Gastrocnemius medialis (tissue), 4 donors: ENCODE measurements at regions not wholly inside any gene's neighbourhood (a gene's known extent, or its start where the extent isn't known, plus 50 kb on each side); places are given as distances from the start of the nearest gene placed in this dataset.

Experiments used
- POLR2A ChIP-seq, 2 donors: fragments of 450-650 bp; IDR thresholded peaks; one replicate each; pipeline ENCODE4 v1.6.1; 2017; ENCODE audit warnings: antibody characterized with exemption in 2 of 2, mild to moderate bottlenecking in 2 of 2, moderate library complexity in 2 of 2
- TF ChIP-seq, protein P1 (sequence below), 5 experiments: fragments of 450-650 bp in 3 of 5; fragments of 200-600 bp in 2 of 5; sonication (generic) in 2 of 5; IDR thresholded peaks in 4 of 5; conservative IDR thresholded peaks in 1 of 5; 1 replicate in 4 of 5; 2 replicates in 1 of 5; pipeline ENCODE4 v1.5.1; 2016 to 2019; ENCODE audit warnings: antibody characterized with exemption in 5 of 5, mild to moderate bottlenecking in 3 of 5, moderate library complexity in 3 of 5

DNA sequence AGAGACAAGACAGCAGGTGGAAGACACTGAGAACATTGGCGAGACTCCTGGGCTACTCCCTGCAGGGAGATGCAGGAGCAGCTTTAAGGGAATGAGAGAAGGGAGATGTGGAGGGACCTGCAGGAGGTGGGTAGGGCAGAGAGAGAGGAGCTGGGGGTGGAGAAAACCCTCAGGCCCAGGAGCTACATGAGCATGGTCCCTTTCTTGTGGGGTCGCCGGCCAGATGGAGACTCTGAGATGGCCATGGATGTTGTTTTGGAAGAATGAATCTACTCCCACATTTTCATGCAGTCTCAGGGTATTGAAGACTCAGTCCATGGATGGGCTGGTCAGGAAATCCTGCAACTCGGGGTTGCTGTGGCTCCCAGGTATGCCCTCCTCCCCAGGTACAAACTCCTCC is 1381.9 kb downstream of the TBC1D22A start:
- TF ChIP-seq POLR2A (IDR thresholded peaks at IDR 0.05) = no peak
- TF ChIP-seq, protein P1, sequence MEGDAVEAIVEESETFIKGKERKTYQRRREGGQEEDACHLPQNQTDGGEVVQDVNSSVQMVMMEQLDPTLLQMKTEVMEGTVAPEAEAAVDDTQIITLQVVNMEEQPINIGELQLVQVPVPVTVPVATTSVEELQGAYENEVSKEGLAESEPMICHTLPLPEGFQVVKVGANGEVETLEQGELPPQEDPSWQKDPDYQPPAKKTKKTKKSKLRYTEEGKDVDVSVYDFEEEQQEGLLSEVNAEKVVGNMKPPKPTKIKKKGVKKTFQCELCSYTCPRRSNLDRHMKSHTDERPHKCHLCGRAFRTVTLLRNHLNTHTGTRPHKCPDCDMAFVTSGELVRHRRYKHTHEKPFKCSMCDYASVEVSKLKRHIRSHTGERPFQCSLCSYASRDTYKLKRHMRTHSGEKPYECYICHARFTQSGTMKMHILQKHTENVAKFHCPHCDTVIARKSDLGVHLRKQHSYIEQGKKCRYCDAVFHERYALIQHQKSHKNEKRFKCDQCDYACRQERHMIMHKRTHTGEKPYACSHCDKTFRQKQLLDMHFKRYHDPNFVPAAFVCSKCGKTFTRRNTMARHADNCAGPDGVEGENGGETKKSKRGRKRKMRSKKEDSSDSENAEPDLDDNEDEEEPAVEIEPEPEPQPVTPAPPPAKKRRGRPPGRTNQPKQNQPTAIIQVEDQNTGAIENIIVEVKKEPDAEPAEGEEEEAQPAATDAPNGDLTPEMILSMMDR (IDR thresholded peaks at IDR 0.05 in 4 of 5, conservative IDR thresholded peaks at IDR 0.05 in 1 of 5) = no peak
